RCC 7860 (cell line): ENCODE measurements at regions not wholly inside any gene's neighbourhood (a gene's known extent, or its start where the extent isn't known, plus 50 kb on each side); places are given as distances from the start of the nearest gene placed in this dataset.
A peak's percentile ranks its signal among the peaks of the same experiment; 100 is the strongest.
"Not testable (repeated sequence)": the region's sequence is repeated elsewhere in the genome, so short reads cannot be mapped to it uniquely, and the experiment has no call there.

ENCODE experiments used
- DNase-seq: peaks from one replicate; pipeline ENCODE4 v3.0.0-alpha.2; 2015; ENCODE audit warnings: low spot score
- FAIRE-seq: peaks from 2 replicates; lab custom pipeline; 2012; peaks lifted over from hg19 to GRCh38; lab: Jason Lieb, UNC

GRCh38 chr14:105962532-105962931 is 436.1 kb downstream of the TMEM121 start:
- no peak for DNase-seq
- no peak for FAIRE-seq

GRCh38 chr14:105968291-105968690 is 441.9 kb downstream of the TMEM121 start:
- DNase-seq (no peak), FAIRE-seq (no peak)

- not testable (repeated sequence) for DNase-seq, FAIRE-seq
These were observed 442.6 kb downstream of the TMEM121 start for GRCh38 chr14:105969026-105969425.

GRCh38 chr14:105970821-105971220 is 444.4 kb downstream of the TMEM121 start:
- not testable (repeated sequence) for FAIRE-seq, DNase-seq

- no peak for FAIRE-seq
These were observed 445.5 kb downstream of the TMEM121 start for GRCh38 chr14:105971593-105972500.

GRCh38 chr14:105974902-105975301 is 448.5 kb downstream of the TMEM121 start:
- DNase-seq = peak; percentile 17
- FAIRE-seq = no peak

More at GRCh38 chr14:105971593-105972500, 445.5 kb downstream of the TMEM121 start:
- no peak for DNase-seq

GRCh38 chr14:105978618-105979295 is 452.4 kb downstream of the TMEM121 start:
- DNase-seq = no peak
- FAIRE-seq = no peak

- DNase-seq = peak; percentile 44
- no peak for FAIRE-seq
These were observed 453.1 kb downstream of the TMEM121 start for GRCh38 chr14:105979446-105979845.

GRCh38 chr14:105980224-105980623 is 453.8 kb downstream of the TMEM121 start:
- FAIRE-seq (peak; percentile 85), DNase-seq (peak; percentile 86)

- FAIRE-seq = not testable (repeated sequence)
These were observed 455.3 kb downstream of the TMEM121 start for GRCh38 chr14:105981517-105982302.

GRCh38 chr14:105982664-105983063 is 456.3 kb downstream of the TMEM121 start:
- FAIRE-seq = no peak

More at GRCh38 chr14:105981517-105982302, 455.3 kb downstream of the TMEM121 start:
- DNase-seq = not testable (repeated sequence)

GRCh38 chr14:105986894-105987284 is 460.5 kb downstream of the TMEM121 start:
- DNase-seq = no peak
- FAIRE-seq = no peak

More at GRCh38 chr14:105982664-105983063, 456.3 kb downstream of the TMEM121 start:
- no peak for DNase-seq

- no peak for FAIRE-seq
- DNase-seq = no peak
These were observed 461.2 kb downstream of the TMEM121 start for GRCh38 chr14:105987563-105987962.

GRCh38 chr14:105989566-105990302 is 463.4 kb downstream of the TMEM121 start:
- FAIRE-seq (no peak), DNase-seq (peak; percentile 63)

GRCh38 chr14:105991677-105992076 is 465.3 kb downstream of the TMEM121 start:
- not testable (repeated sequence) for DNase-seq, FAIRE-seq

- no peak for FAIRE-seq
These were observed 467.4 kb downstream of the TMEM121 start for GRCh38 chr14:105993814-105994213.

GRCh38 chr14:105995011-105995710 is 468.8 kb downstream of the TMEM121 start:
- DNase-seq (peak; percentile 68), FAIRE-seq (peak; percentile 34)

More at GRCh38 chr14:105993814-105994213, 467.4 kb downstream of the TMEM121 start:
- DNase-seq = no peak

GRCh38 chr14:105998597-105998996 is 472.2 kb downstream of the TMEM121 start:
- not testable (repeated sequence) for DNase-seq, FAIRE-seq

- FAIRE-seq (no peak), DNase-seq (no peak)
These were observed 473.1 kb downstream of the TMEM121 start for GRCh38 chr14:105999361-106000028.
